ENCODE measurements at regions not wholly inside any gene's neighbourhood (a gene's known extent, or its start where the extent isn't known, plus 50 kb on each side); places are given as distances from the start of the nearest gene placed in this dataset.

GRCh38 chr1:116262995-116263385 lies 110.1 kb upstream of the ATP1A1 start:
- DNase-seq (ENCODE audit: low spot score), result no peak

DNA sequence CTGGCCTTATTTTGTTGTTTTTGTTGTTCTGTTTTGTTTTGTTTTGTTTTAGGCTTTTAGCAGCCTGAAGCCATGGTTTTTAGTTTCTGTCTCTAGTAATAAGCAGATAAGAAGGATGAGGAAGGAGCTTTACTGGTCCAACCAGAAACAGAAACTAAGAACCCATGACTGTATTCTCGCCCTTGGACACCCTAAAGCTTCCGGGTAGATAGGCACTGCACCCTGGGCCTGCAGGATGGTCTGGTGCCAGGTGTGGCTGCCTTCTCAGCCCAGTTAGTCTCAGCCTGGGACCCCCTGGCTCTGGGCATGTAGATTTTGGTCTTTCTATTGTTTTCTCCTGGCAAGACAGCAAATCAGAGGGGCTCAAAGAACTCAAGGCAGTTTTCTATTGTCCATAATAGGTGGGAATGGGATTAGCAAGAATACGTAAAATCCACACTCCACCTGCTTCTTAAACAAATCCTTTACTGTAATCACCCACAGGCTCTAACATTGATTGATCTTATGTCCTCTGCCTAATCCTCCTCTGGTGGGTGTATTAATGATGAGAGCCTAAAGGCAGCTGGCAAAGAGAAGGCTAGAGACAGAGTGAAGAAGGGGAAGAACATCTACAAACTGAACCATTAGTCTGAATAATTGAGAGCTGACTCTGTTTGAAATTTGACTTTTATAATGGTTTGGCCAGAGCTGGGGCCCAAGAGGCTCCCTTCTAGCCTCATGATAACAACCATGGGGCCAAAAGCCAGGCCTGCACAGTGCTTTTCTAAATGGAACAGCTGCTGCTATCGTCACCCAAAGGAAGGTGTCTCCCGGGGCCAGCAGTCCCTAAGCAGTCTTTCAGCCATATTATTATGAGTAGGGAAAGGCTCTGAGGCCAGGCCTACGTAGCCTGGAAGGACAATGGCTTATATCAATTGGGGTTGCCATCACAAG lies 106.8 kb upstream of the ATP1A1 start:
- DNase-seq (ENCODE audit: low spot score), result no peak

DNA sequence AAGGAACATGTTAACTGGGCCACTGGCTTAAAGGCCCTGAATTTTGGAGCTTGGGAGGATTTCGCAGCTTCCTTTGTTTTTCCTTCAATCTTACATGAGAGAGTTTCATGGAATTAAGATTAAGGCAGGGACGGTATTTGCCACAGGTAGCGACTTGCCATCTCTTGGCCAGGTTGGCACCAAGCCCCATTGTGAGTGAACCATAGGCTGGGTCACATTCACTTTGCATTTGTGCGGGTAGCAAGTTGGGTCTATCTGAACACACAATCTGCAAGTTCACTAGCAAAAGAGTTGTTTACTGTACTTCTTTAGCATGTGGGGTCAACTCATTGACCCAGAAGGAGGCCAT lies 106.2 kb upstream of the ATP1A1 start:
- DNase-seq (ENCODE audit: low spot score), result no peak

GRCh38 chr1:116268211-116268610 lies 104.8 kb upstream of the ATP1A1 start:
- DNase-seq (ENCODE audit: low spot score), result no peak

- DNase-seq (ENCODE audit: low spot score), result no peak
These were observed 102.6 kb upstream of the ATP1A1 start for GRCh38 chr1:116270316-116271057.

DNA sequence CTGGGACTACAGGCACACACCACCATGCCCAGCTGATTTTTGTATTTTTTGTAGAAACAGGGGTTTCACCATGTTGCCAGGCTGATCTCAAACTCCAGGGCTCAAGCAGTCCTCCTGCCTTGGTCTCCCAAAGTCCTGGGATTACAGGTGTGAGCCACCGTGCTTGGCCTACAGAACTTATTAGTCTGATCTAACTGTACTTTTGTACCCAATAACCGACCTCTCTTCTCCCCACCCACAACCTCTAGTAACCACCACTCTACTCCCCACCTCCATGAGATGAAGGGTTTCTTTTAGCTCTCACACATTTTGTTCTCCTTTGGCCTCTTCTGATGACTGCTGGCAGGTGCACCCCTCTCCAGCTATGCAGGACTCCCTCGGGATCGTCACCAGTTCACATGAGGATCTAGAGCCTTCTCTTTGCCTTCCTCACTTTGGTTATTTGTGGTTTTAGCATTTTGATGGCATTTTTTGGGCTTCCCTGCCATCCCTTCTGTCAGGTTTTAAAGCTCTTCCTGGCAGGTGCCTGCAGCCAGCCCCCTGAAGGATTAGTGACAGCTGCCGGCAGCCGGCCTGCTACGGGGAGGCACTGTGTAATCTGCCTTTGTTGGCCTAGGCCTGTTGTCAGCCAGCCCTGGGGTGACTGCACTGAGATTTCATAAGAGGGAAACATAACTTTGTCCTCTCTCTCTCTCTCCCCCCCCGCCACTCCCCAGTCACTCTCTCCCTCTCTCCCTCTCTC lies 99.8 kb upstream of the ATP1A1 start:
- DNase-seq (ENCODE audit: low spot score), result peak; percentile 40

GRCh38 chr1:116276532-116276931 lies 96.5 kb upstream of the ATP1A1 start:
- no peak for DNase-seq (ENCODE audit: low spot score)

- no peak for DNase-seq (ENCODE audit: low spot score)
These were observed 95.1 kb upstream of the ATP1A1 start for GRCh38 chr1:116277840-116278540.

DNA sequence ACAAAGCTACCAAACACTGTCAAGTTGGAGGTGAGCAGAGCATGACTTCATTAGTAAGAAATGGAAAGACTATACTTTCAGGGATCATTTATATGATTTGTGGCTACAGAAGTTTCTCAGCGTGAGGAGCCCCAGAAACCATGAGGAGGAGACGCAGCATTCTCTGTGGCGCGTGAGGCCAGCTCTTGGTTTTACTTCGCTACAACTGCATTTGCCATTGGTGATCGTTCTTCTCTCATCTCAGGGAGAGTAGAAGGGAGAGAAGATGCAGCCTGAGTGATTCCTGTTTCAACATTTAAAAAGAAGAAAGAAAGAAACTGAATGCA lies 94.5 kb upstream of the ATP1A1 start:
- no peak for DNase-seq (ENCODE audit: low spot score)

DNA sequence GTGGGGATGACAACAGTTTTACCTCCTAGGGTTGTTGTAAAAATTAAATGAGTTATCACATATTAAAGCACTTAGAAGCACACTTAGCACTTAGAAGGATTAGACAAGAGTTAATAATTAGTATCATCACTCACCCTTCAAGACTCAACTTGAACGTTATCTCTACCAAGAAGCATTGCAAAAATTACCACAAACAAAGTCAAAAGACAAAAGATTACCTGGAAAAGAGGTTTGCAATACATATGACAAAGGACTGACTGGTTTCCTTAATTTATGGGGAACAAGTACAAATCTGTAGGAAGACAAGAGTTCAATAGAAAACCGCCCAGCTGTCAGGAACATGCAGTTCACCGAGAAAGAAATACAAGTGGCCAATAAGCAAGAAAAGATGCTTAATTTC lies 93.3 kb upstream of the ATP1A1 start:
- DNase-seq (ENCODE audit: low spot score), result no peak

DNA sequence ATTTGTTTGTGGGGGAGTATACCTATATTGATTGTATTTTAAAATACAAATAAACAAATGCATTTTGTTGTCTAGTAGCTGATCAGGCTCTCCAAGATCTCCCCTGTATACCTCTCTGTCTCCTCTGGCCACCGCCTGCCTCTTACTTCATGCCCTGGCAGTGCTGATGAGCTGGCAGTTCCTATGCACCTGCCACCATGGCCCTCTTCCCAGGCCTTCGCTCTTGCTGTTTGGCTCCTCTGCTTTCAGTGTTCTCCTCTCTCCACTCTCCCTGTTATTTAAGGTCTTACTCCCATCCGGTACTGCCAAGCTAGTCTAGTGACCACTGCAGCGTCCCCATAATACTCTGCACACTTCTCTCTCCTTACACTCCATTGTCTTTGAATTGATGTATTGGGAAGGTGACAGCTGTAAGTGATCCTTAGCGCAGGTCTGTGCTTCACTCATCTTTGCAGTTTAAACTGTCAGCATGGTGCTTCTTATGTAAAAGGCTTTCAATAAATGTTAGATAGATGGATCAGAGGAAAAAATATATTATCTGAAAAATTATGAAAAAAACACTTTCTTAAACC lies 88.1 kb upstream of the ATP1A1 start:
- DNase-seq (ENCODE audit: low spot score), result no peak

- no peak for DNase-seq (ENCODE audit: low spot score)
These were observed 86.5 kb upstream of the ATP1A1 start for GRCh38 chr1:116286541-116286971.

DNA sequence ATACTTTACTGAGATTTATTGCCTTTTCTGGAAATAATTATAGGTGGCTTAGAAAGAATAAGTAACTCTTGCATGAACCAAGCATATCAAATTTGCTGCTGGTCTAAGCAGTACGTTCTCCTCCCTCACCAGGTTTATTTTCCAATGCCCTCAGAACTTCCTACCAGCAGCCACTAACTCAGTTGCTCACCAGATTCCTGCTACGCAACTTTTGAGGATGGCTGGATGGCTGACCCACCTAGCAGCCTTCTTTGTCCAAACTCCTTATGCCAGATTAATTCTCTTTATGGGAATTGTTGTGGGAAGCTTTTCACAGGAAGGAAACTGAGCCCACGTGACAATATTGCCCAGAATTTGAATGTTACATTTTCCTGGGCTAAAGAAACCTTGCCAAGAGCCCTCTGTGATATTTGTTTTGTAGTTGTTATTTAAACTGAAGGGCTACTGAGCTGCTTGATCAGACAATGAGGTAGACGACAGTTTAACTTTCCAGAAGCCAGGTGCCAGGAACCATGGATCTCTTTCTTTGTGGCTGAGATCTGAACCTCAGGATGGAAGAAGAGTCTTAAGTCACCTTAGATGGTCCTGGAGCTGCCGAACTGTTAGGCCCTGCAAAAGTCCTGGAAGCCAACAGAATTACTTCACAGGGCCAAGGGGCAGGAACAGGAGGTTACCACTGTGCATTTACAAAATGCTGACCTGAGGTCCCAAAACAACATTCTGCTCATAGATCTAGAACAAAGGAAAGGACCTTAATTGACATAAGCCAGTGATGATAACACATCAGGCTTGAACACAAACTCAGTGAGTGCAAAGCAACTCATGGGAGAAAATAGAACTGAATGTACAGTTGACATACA lies 85.5 kb upstream of the ATP1A1 start:
- DNase-seq (ENCODE audit: low spot score), result no peak

GRCh38 chr1:116288201-116288598 lies 84.8 kb upstream of the ATP1A1 start:
- no peak for DNase-seq (ENCODE audit: low spot score)

- DNase-seq (ENCODE audit: low spot score), result no peak
These were observed 83.9 kb upstream of the ATP1A1 start for GRCh38 chr1:116289193-116289592.

GRCh38 chr1:116290085-116290705 lies 82.8 kb upstream of the ATP1A1 start:
- no peak for DNase-seq (ENCODE audit: low spot score)

- no peak for DNase-seq (ENCODE audit: low spot score)
These were observed 82.0 kb upstream of the ATP1A1 start for GRCh38 chr1:116291024-116291423.

DNA sequence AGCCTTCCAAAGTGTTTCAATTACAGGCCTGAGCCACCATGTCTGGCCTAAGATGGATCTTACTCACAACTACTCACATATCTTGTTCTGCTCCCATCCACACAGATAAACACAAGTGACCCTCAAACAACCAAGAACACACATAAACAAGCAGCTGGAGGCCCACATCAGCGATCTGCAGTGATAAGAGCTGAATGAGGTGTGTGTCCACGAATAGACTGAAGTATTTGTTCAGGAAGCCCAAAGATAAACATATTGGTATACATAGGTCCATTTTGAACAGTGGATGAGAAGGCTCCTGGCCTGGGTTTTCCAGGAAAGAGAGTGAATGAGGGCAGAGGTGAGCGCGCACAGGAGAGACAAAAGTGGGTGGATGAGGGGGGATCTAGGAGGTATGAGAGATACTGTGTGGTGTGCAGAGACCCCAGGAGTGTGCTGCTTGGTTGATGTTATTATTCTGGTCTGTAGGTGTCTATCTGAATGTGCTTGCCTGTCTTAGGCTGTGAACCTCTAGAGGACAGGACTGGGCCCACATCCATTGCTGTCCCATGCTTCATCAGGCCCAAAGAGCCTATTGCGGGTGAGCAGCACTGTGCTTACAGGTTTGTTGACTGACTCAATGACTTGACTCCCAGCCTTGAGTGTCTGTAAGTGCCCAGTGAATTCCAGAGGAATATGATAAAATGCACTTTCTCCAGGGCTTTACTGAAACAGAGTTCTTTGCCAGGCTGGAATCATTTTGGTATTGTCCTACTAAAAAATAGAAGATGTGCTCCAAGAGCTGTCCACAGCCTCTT lies 79.9 kb upstream of the ATP1A1 start:
- peak; percentile 68 for DNase-seq (ENCODE audit: low spot score)

- no peak for DNase-seq (ENCODE audit: low spot score)
These were observed 75.4 kb upstream of the ATP1A1 start for GRCh38 chr1:116297495-116298212.

All from HuH-7 (cell line).